ENCODE measurements at regions not wholly inside any gene's neighbourhood (a gene's known extent, or its start where the extent isn't known, plus 50 kb on each side); places are given as distances from the start of the nearest gene placed in this dataset.

DNA sequence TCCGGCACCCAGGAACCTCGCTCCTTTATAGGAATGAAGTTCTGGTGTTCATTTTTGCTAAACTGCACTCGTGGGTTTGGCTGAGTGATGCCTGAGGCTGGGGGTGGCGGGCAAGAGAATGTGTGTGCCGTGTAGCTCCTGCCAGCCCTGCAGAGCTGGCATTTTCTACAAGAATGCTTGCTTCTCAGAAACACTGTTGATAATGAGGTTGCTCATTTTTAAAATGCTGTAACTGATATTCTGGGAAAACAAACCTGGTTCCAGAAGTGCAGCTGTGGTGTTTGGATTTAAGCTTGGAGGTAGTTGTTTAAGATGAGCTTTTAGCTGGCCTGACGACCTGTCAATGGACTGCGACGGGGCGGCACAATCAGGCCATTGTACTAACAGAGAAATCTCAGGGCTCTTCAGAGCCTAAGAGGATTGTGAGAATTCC is 511.9 kb upstream of the TNP1 start:
- Histone ChIP-seq H3K36me3 (ENCODE audit: control insufficient read depth in 2 of 2, insufficient read depth in 2 of 2, low read length in 1 of 2) (no peaks in the 10 kb centered on the region), H3K4me3 (no peak overlapping the region), H2AFZ (ENCODE audit: control insufficient read depth, low read depth, low read length) (no peak overlapping the region), H3K9ac (ENCODE audit: control insufficient read depth, insufficient read depth, low read length) (no peak overlapping the region), H3K27me3 (replicated peaks in 1 of 2; ENCODE audit: control insufficient read depth in 2 of 2, insufficient read depth in 2 of 2, low read length in 1 of 2) (no peaks in the 10 kb centered on the region; a peak in 2 of 4 replicates), H3K9me3 (replicated peaks; ENCODE audit: control insufficient read depth, insufficient read depth, low read length) (no peaks in the 10 kb centered on the region), H4K20me1 (ENCODE audit: control insufficient read depth, insufficient read depth) (no peaks in the 10 kb centered on the region), H3K27ac (ENCODE audit: control insufficient read depth, insufficient read depth) (no peak overlapping the region), H3K4me2 (ENCODE audit: control insufficient read depth, insufficient read depth) (no peak overlapping the region), H3K79me2 (ENCODE audit: control insufficient read depth, insufficient read depth, low read length) (no peaks in the 10 kb centered on the region), H3K4me1 (ENCODE audit: control insufficient read depth, insufficient read depth, low read length) (no peaks in the 10 kb centered on the region)
- WGBS (ENCODE audit: insufficient coverage, insufficient replicate concordance, low lambda C conversion rate, missing lambda C conversion rate): 24% methylated on average over 9 of the region's 9 CpGs
- BruUV-seq (replicated peaks): no TSS peak
- FAIRE-seq (no peak), ATAC-seq (no peak), DNase-seq (ENCODE audit: low read depth, low spot score) (no peak)
- intact Hi-C loops (cut with micrococcal nuclease; ENCODE audit: unreplicated experiment) (no loop called here), in situ Hi-C loops (cut with MboI) (no loop called here)
- POLR2A ChIA-PET: no interaction called here
- RAD21 ChIA-PET (ENCODE audit: unreplicated experiment): no interaction called here
- SMC1A ChIA-PET (ENCODE audit: uncharacterized antibody, unreplicated experiment): no interaction called here
- CTCF ChIA-PET: interaction anchor here (0.6 kb wide), 1 partner anchor 1628 kb away, joined by 3 read pairs; no protein-coding TSS in a partner anchor
- TF ChIP-seq, protein P1, sequence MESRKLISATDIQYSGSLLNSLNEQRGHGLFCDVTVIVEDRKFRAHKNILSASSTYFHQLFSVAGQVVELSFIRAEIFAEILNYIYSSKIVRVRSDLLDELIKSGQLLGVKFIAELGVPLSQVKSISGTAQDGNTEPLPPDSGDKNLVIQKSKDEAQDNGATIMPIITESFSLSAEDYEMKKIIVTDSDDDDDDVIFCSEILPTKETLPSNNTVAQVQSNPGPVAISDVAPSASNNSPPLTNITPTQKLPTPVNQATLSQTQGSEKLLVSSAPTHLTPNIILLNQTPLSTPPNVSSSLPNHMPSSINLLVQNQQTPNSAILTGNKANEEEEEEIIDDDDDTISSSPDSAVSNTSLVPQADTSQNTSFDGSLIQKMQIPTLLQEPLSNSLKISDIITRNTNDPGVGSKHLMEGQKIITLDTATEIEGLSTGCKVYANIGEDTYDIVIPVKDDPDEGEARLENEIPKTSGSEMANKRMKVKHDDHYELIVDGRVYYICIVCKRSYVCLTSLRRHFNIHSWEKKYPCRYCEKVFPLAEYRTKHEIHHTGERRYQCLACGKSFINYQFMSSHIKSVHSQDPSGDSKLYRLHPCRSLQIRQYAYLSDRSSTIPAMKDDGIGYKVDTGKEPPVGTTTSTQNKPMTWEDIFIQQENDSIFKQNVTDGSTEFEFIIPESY (IDR thresholded peaks at IDR 0.05): no peak
- TF ChIP-seq, protein P2, sequence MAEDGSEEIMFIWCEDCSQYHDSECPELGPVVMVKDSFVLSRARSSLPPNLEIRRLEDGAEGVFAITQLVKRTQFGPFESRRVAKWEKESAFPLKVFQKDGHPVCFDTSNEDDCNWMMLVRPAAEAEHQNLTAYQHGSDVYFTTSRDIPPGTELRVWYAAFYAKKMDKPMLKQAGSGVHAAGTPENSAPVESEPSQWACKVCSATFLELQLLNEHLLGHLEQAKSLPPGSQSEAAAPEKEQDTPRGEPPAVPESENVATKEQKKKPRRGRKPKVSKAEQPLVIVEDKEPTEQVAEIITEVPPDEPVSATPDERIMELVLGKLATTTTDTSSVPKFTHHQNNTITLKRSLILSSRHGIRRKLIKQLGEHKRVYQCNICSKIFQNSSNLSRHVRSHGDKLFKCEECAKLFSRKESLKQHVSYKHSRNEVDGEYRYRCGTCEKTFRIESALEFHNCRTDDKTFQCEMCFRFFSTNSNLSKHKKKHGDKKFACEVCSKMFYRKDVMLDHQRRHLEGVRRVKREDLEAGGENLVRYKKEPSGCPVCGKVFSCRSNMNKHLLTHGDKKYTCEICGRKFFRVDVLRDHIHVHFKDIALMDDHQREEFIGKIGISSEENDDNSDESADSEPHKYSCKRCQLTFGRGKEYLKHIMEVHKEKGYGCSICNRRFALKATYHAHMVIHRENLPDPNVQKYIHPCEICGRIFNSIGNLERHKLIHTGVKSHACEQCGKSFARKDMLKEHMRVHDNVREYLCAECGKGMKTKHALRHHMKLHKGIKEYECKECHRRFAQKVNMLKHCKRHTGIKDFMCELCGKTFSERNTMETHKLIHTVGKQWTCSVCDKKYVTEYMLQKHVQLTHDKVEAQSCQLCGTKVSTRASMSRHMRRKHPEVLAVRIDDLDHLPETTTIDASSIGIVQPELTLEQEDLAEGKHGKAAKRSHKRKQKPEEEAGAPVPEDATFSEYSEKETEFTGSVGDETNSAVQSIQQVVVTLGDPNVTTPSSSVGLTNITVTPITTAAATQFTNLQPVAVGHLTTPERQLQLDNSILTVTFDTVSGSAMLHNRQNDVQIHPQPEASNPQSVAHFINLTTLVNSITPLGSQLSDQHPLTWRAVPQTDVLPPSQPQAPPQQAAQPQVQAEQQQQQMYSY (CRISPR knock-in tag; IDR thresholded peaks at IDR 0.05): no peak
- TF ChIP-seq ESRRA (IDR thresholded peaks at IDR 0.05; ENCODE audit: low read length) (no peak), CHD2 (IDR thresholded peaks at IDR 0.05; ENCODE audit: borderline replicate concordance, low read depth, low read length) (no peak), YY1 (IDR thresholded peaks at IDR 0.05; ENCODE audit: low read depth, low read length) (no peak), CREB1 (IDR thresholded peaks at IDR 0.05; ENCODE audit: low read depth) (no peak), ZBED1 (IDR thresholded peaks at IDR 0.05; ENCODE audit: borderline replicate concordance) (no peak)
- TF ChIP-seq, protein P3, sequence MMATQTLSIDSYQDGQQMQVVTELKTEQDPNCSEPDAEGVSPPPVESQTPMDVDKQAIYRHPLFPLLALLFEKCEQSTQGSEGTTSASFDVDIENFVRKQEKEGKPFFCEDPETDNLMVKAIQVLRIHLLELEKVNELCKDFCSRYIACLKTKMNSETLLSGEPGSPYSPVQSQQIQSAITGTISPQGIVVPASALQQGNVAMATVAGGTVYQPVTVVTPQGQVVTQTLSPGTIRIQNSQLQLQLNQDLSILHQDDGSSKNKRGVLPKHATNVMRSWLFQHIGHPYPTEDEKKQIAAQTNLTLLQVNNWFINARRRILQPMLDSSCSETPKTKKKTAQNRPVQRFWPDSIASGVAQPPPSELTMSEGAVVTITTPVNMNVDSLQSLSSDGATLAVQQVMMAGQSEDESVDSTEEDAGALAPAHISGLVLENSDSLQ (IDR thresholded peaks at IDR 0.05): no peak
- TF ChIP-seq, protein P4, sequence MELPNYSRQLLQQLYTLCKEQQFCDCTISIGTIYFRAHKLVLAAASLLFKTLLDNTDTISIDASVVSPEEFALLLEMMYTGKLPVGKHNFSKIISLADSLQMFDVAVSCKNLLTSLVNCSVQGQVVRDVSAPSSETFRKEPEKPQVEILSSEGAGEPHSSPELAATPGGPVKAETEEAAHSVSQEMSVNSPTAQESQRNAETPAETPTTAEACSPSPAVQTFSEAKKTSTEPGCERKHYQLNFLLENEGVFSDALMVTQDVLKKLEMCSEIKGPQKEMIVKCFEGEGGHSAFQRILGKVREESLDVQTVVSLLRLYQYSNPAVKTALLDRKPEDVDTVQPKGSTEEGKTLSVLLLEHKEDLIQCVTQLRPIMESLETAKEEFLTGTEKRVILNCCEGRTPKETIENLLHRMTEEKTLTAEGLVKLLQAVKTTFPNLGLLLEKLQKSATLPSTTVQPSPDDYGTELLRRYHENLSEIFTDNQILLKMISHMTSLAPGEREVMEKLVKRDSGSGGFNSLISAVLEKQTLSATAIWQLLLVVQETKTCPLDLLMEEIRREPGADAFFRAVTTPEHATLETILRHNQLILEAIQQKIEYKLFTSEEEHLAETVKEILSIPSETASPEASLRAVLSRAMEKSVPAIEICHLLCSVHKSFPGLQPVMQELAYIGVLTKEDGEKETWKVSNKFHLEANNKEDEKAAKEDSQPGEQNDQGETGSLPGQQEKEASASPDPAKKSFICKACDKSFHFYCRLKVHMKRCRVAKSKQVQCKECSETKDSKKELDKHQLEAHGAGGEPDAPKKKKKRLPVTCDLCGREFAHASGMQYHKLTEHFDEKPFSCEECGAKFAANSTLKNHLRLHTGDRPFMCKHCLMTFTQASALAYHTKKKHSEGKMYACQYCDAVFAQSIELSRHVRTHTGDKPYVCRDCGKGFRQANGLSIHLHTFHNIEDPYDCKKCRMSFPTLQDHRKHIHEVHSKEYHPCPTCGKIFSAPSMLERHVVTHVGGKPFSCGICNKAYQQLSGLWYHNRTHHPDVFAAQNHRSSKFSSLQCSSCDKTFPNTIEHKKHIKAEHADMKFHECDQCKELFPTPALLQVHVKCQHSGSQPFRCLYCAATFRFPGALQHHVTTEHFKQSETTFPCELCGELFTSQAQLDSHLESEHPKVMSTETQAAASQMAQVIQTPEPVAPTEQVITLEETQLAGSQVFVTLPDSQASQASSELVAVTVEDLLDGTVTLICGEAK (IDR thresholded peaks at IDR 0.05; ENCODE audit: borderline replicate concordance): no peak
- TF ChIP-seq, protein P5, sequence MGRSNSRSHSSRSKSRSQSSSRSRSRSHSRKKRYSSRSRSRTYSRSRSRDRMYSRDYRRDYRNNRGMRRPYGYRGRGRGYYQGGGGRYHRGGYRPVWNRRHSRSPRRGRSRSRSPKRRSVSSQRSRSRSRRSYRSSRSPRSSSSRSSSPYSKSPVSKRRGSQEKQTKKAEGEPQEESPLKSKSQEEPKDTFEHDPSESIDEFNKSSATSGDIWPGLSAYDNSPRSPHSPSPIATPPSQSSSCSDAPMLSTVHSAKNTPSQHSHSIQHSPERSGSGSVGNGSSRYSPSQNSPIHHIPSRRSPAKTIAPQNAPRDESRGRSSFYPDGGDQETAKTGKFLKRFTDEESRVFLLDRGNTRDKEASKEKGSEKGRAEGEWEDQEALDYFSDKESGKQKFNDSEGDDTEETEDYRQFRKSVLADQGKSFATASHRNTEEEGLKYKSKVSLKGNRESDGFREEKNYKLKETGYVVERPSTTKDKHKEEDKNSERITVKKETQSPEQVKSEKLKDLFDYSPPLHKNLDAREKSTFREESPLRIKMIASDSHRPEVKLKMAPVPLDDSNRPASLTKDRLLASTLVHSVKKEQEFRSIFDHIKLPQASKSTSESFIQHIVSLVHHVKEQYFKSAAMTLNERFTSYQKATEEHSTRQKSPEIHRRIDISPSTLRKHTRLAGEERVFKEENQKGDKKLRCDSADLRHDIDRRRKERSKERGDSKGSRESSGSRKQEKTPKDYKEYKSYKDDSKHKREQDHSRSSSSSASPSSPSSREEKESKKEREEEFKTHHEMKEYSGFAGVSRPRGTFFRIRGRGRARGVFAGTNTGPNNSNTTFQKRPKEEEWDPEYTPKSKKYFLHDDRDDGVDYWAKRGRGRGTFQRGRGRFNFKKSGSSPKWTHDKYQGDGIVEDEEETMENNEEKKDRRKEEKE (IDR thresholded peaks at IDR 0.05): no peak

Measured in GM12878 (cell line).